Astrocyte of the spinal cord (primary cell): ENCODE measurements at regions not wholly inside any gene's neighbourhood (a gene's known extent, or its start where the extent isn't known, plus 50 kb on each side); places are given as distances from the start of the nearest gene placed in this dataset.
A peak's percentile ranks its signal among the peaks of the same experiment; 100 is the strongest.

Source experiments
- DNase-seq: peaks from one replicate; pipeline ENCODE4 v3.0.0; 2011; ENCODE audit warnings: low read depth, low spot score
- H3K4me3 ChIP-seq: 2 replicates; pipeline ENCODE4 v1.5.1; 2011; ENCODE audit warnings: low read depth, mild to moderate bottlenecking, low read length, moderate library complexity
- in situ Hi-C: cut with HindIII; loops from 2 replicates; pipeline ENCODE4 v1.10.0; 2017; ENCODE audit warnings: low sequenced_read_pairs
- TF ChIP-seq, protein P1 (sequence below): IDR thresholded peaks from 2 replicates; pipeline ENCODE4 v1.5.1; 2012; ENCODE audit warnings: low read depth, mild to moderate bottlenecking, low read length, inconsistent platforms

DNA sequence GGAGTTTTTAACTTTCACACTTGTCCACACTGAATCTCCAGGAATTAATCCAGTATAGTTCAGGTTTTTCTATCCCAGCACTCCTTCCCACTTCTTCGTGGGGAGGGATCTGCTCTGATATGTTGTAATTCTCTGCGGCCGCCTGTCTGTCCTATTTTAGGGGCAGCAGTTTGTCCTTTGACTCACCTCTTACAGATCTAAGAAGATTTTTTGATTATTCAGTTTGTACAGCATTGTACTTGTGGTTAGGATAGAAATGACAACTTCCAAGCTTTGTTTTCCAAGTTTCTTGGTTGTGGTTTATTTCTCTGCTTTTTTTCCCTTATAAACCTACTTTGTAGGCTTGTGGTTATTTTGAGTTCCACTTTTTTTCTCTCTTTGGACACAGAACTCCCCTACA lies 601.7 kb downstream of the SI start:
- no peak overlapping the region for H3K4me3 ChIP-seq
- TF ChIP-seq, protein P1, sequence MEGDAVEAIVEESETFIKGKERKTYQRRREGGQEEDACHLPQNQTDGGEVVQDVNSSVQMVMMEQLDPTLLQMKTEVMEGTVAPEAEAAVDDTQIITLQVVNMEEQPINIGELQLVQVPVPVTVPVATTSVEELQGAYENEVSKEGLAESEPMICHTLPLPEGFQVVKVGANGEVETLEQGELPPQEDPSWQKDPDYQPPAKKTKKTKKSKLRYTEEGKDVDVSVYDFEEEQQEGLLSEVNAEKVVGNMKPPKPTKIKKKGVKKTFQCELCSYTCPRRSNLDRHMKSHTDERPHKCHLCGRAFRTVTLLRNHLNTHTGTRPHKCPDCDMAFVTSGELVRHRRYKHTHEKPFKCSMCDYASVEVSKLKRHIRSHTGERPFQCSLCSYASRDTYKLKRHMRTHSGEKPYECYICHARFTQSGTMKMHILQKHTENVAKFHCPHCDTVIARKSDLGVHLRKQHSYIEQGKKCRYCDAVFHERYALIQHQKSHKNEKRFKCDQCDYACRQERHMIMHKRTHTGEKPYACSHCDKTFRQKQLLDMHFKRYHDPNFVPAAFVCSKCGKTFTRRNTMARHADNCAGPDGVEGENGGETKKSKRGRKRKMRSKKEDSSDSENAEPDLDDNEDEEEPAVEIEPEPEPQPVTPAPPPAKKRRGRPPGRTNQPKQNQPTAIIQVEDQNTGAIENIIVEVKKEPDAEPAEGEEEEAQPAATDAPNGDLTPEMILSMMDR, result no peak
- DNase-seq, result no peak
- in situ Hi-C loops, result no loop called here

DNA sequence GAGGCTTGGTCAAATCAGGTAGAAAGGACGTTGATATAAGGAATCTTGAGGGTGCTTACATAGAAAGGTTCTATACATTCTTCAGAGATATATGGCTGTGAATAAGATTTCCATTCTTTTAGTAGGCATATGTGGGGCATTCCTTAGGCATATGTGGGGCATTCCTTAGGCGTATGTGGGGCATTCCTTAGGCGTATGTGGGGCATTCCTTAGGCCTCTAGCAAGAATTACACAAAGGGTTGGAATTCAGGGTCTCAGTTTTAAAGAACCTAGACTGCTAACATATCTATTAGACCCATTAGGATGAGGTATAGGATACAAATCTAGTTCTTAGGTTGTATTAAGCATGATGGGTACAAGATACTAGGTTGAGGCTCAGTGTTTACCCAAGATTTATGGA lies 607.8 kb downstream of the SI start:
- DNase-seq, result no peak

DNA sequence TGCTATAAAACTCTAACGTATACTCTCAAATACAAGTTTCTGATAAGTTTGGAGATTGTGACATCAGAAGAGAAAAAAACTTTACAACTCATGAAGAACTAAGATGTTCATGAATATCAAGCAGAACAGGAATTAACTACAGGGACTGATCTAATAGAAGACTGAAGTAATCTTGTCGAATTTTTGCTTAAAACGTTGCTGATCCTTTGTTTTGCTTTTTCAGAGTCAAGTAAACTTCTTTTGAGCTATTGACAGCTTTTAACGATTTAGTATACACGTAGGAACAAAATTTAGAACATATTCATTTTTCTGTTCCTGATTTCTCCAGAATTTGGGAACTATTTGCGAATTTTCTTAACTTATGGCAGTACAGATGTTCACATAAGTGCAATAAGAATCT lies 610.2 kb downstream of the SI start:
- H3K4me3 ChIP-seq, result no peak overlapping the region
- in situ Hi-C loops, result no loop called here
- DNase-seq, result no peak
- TF ChIP-seq, protein P1, result no peak

More for the DNA sequence above, 607.8 kb downstream of the SI start:
- no peak overlapping the region for H3K4me3 ChIP-seq
- in situ Hi-C loops, result no loop called here
- TF ChIP-seq, protein P1, result no peak

DNA sequence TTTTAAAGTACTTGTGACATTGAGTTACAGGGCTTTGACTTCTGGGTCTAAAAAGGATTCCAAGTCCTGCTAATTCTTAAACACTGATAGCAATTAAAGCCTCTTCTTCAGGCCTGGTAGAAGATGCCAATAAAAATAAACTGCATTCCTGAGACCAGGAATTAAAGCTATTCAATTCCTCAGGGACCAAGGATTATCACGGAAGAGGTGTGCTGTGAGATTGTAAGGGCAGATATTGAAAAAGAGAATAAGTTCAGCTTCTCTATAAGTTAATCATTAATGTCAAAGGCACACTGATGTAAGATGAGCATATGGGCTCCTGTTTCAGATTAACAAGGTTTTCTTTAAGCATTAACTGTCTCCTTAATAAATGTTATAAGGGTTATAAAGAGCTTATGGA lies 611.3 kb downstream of the SI start:
- no peak overlapping the region for H3K4me3 ChIP-seq
- in situ Hi-C loops, result no loop called here
- TF ChIP-seq, protein P1, result no peak
- DNase-seq, result no peak

DNA sequence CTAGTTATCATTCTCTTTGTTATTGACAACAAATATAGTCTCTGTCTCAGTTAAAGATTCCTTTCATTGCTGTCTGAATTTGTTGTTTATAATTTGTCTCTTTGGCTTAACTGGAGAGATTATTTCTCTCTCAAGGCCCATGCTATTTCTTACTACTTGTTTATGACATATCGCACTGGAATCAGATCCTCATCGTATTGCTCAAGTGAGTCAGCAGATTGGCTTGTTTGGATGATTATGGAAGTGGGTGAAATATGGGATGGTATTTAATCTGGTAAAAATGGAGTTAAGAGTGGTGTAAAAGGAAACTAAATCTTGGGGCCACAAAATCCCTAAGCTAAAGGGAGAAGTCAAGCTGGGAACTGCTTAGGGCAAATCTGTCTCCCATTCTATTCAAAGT lies 613.1 kb downstream of the SI start:
- in situ Hi-C loops, result no loop called here
- DNase-seq, result peak; percentile 52
- no peak overlapping the region for H3K4me3 ChIP-seq
- TF ChIP-seq, protein P1, result no peak

DNA sequence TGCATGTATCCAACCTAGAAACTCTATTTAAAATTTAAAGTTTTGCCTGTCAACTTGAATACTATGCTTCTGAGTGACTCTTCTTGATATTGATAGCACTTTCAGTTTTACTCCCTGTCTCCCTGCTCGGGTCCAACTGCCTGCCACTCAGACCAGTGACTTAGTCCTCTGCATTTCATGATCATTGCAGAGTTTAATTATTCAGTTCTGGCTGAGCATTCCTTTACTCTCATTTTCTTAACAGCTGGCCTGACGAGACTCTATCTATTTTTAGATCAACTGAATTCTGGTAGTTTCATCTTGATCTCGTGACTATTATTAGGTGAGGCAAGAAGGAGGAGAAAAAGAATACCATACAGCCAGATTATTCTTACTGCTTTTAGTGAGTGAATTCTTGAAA lies 617.4 kb downstream of the SI start:
- no peak for DNase-seq
- in situ Hi-C loops, result no loop called here
- TF ChIP-seq, protein P1, result no peak
- no peak overlapping the region for H3K4me3 ChIP-seq
